ENCODE measurements at regions not wholly inside any gene's neighbourhood (a gene's known extent, or its start where the extent isn't known, plus 50 kb on each side); places are given as distances from the start of the nearest gene placed in this dataset.

DNA sequence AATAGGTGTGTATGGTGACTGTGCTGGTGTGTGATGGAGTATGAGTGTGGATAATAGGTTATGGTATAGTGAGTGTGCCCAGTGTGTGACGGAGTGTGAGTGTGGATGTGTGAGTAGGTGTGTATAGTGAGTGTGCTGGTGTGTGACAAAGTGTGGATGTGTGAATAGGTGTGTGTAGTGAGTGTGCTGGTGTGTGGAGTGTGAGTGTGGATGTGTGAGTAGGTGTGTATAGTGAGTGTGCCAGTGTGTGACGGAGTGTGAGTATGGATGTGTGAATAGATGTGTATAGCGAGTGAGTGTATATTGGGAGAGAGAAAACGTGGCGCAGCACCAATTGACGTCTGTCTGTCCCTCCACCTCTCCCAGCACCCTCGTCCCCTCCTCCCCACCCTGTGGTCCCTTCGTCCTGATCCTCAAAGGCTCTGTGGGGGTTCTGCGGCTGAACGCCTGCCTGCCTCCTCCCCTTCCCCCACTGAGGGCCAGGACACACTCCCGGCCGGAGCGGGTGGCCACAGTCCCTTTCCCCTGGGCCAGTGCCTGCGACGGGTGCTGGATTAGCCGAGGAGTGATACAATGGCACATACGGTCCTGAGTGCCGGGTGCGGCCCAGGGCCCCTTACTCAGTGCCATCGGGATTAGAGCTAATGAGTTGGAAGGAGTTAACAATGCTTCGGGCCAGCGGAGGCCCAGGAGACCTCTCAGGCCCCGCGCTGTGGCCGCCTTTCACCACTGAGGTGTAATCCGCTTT, 160.0 kb downstream of the MRM1 start:
- no peak for DNase-seq

DNA sequence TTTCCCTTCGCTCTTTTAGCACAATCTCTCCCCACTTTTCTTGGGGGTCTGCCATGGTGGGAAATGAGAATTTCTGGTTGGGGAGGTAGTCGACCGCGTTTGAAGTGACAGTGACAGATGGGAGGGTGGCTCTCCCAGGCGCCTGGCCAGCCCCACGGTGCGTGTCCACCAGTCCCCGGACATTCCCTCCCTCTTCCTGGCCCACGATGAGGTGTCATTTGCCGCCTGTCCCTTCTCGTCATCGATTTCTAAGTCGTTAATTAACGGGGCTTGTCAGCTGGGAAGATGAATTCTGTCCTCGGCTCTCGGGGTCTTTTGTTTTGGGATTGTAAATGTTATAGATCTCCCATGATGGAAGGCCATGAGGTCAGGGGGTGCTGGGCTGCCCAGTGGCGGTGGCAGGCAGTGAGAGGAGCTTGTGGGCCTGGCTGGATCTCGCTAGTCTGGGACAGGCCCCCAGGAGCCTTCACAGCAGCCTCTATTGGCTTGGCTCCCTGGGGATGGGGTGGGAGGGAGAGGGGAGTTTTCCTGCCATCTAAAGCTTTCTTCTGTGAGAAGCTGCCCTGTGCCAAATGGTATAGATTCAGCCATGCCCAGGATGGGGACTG, 164.2 kb downstream of the MRM1 start:
- no peak for DNase-seq

DNA sequence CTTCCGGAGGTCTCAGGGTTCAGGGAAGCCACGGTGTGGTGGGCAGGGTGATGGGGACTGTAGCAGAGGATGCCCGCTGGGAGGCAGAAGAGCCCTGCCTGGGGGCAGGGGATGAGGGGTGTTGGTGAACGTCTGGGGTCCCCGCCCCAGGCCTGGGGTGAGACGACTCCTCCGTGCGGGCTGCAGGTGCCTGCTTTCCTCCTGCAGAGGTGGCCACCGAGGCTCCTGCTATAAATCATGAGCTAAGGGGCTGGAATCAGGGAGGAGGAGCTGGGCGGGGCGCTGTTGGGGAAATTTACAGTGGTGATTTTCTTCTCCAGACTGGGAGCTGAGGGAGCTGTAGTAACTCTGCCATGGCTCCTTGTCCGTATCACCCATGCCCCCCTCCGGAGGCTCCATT, 167.0 kb downstream of the MRM1 start:
- no peak for DNase-seq

DNA sequence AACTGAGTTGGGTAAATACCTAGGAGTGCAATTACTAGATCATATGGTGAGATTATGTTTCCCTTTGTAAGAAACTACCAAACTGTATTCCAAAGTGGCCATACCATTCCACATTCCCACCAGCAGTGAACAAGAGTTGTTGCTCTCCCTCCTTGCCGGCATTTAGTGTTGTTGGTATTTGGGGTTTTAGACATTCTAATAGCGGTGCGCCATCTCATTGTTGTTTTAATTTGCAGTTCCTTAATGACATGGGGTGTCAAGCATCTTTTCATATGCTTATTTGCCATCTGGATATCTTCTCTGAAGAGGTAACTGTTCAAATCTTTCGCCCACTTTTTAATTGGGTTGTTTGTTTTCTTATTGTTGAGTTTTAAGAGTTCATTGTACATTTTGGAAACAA, 164.2 kb upstream of the LHX1 start:
- DNase-seq: no peak

DNA sequence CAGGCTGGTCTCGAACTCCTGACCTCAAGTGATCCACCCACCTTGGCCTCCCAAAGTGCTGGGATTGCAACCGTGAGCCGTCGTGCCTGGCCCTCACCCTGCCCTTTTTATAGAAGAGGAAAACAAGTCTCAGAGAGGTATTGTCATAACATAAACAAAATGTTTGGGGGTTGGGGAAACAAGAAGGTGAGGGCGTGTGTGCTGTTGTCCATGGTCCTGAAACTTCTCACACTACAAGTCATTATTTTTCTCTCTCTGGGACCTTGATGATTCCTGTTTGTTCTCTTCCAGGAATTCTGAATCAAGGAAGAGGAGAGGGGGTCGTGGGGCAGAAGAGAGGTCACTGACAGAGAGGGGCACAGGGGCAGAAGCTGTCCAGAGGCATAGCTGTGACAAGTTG, 160.2 kb upstream of the LHX1 start:
- peak; percentile 53 for DNase-seq

DNA sequence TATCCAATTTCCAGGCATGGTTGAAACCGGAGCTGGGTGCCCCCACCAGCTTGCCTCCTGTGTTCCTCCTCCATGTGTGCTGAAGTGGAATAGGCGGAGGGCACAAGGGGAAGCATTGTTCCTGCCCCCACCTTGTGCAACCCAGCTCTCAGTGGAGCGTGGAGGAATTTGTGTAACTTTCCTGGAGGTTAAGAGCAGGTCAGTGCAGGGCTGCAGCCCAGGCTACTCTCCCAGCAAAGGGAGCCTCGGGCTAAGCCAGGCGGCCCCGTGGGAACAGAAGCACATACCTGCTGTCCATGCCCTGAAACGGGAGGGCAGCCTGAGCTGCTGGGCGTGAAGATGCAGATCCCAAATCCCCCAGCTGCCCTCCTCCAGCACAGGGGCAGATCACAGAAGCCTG, 158.8 kb upstream of the LHX1 start:
- DNase-seq: no peak

DNA sequence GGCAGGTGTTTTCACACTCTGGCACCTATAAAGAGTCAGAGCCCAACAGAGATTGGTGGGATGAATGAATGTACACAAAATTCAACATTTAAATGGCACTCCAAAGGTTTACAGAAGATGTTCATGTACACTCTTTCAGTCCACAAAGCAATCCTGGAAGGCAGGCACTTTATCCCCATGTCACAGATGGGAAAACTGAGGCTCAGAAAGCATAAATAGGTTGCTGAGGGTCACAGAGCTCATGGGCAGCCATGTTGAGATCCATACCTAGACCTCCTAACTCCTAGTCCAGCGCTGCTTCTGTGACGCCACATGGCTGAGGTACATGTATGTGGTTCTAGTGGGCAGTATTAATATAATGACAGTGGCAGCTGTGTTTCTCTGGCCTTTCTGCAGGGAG, 157.7 kb upstream of the LHX1 start:
- no peak for DNase-seq

DNA sequence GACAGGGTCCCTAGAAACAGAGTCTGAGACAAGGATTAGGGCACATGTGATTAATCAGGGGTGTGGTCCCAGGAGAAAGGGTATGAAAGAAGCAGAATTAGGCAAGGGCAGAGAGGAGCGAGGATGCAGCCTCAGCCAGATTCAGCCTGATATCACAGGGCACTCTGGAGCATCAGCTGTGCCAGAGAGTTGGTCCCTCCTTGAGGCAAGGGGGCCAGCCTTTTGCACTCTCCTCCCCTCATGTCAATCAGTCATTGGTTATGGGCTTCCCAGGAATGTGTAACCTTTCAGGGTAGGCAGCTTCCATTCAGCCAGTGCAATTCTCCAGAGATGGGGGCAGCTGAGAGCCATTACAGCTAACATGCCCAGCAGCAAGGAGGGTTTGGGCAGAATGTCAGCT, 152.6 kb upstream of the LHX1 start:
- no peak for DNase-seq

DNA sequence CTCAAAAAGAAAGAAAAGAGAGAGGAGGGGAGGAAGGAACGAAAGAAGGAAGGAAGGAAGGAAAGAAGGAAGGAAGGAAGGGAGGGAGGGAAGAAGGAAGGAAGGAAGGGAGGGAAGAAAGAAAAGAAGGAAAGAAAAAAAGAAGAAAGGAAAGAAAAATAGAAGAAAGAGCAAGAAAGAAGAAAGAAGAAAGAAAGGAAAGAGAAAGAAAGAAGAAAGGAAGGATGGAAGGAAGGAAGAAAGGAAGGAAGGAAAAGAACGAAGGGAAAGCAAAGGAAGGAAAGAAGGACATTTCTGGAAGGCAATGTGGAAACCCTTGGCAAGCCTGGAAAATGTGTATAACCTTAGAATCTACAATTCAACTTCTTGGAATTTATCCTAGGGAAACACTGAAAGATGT, 150.4 kb upstream of the LHX1 start:
- no peak for DNase-seq

DNA sequence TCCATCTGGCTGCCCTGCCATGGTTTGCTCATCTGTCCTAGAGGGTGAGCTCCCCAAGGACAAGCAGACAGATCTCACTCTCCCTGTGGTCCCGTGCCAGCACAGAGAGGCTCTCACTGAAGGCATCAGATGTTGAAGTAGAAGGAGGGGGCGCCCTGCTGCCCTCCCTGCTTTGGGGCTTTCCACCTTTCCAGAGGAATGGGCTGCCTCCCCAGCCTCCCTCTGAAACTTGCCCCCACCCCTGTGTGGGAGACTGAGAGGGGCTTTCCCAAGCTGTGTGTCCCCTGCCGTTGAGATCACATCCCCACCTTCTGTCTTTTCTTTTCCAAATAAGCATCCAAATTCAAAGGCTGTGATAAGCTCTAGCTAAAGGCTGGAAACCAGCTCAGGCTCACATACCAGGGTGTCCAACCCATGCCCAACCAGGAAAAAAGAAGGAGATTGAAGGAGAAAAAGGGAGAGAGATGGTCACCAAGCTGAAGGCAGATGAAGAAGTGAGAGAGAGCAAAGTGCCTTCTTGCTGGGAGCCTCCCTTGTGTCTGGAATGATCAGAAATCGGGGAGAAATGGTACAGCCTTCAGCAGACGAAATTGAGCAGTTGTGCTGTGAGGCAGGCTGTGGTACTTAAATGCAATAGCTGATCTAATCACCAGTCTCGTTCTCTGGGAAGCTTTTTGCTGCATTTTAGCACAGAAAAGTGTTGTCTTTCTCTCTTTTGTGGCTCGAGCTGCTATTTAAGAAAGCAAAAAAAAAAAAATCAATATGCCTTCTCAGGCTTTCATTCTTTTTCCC, 145.9 kb upstream of the LHX1 start:
- no peak for DNase-seq

DNA sequence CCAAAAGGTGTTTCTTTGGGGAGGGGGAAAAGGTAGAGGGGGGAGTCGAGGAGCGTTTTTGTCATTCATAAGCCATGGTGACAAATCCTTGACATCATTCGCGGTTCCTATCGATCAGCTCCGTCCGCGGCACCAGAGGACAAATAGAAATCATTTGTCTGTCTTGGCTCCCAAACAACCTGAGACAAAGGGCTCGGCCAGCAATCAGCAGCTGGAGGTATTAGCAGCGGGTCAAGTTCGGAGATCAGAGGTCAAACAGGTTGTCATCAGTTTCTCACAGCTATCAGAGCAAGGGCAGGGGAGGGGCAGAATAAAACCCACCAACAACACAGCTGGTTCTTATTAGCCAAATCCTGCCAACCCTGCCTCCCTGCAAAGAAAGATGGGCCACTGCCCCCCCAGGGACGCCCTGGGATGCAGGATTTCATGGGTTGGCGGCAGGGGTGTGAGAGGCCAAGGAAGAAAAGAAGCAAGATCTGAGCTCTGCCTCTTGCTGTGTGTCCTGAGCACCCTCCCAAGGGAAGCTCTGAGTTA, 145.3 kb upstream of the LHX1 start:
- DNase-seq: no peak

DNA sequence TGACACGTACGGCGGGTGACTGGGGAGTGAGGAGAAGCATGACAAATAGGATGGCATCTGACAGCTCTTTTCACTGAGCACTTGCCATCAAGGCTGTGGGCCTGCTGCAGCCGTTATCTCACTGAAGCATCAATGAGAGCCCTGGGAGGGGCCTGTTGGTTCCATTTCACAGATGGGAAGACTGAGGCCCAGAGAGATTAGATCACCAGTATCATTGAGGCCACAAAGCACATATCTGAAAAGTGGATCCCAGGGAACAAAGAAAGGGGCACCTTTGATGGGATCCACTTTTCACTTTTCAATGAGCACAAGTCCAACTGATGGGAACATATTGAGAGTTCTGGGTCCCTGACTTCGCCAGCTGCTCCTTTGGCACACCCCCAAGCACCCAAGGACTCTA, 144.4 kb upstream of the LHX1 start:
- DNase-seq: no peak

DNA sequence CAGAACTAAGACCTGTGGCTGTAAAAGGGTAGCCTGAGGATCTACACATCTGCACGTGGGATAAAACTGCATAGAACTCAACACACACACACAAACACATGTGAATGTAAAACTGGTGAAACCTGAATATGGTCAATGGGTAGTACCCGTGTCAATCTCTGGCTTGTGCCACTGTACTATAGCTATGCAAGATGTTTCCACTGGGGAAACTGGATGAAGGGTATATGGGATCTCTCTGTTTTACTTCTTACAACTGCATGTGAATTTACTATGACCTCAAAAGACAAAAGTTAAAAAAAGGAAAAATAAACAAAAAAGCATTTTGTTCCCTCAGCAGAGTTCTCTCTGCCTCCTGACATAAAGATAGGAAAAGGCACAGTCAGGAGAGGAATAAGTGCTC, 143.3 kb upstream of the LHX1 start:
- DNase-seq: no peak

DNA sequence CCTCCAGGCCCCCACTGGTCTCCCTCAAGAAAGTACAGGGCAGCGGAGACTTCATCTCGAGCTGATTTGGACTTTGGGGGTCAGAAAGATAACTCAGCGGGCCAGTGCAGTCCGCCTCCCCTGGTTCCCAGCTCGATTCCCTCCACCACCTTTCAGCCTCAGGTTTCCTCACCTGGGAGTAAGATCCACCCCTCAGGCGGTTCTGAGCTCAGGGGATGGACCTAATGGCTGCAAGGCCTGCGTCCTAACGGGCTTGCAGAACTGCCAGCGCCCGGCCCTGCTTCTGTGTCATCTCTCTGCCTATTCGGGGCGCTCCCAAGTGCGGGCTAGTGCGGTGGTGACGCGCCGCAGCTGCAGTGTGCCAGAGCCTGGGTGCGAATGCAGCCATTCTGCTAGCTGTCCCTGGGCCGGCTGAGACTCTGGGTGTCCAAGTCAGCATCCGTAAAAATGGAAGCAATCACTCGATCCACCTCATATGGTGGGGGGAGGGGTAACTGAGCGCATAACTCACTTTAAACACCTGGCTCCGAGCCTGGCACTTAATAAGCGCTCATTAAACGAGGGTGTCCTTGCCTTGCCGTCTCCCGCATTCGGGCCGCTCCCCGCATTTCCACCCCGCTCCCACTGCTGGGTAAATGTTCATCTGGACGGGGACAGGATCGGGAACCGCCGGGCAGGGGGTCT, 129.6 kb upstream of the LHX1 start:
- no peak for DNase-seq

DNA sequence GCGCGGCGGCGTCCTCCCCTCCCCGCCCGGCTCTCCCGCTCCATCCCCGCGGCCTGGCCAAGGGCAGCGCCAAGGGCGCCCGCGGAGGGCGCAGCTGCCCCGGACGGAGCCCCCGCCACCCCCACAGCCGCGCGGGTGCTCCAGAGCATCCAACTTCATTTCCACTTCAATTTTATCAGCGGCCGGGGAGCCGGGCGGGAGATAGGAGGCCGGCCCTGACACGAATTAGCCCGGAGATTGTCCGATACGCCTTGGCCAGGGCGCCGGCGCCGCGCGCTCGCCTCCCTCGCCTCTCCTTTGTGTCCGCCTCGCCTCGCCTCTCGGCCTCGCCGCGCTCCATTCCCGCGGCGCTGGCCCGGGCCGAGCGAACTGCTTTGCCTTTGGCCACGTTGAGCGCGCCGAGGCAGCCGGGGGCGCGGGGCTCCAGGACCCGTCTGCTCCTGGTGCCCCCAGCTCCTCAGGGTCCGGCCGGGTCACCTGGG, 129.1 kb upstream of the LHX1 start:
- peak; percentile 27 for DNase-seq

DNA sequence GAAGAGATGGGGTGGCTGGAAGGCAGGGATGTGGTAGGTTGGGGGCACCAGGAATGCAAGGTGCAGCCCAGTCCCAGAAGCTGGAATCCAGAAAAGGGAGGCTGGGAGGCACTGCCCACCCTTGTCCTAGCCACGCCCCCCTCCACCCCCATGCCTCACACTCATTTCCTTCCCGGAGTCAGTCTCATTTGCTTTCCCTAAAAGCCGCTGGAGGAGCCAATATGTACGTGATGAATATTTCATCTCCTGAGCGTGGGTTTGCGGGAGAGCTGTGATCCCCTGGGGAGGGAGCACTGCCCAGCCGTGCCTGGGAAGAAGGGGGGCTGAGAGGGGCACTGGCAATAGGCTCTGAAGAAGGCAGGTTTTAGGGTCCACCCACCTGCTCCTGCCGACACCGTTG, 124.5 kb upstream of the LHX1 start:
- DNase-seq: no peak

DNA sequence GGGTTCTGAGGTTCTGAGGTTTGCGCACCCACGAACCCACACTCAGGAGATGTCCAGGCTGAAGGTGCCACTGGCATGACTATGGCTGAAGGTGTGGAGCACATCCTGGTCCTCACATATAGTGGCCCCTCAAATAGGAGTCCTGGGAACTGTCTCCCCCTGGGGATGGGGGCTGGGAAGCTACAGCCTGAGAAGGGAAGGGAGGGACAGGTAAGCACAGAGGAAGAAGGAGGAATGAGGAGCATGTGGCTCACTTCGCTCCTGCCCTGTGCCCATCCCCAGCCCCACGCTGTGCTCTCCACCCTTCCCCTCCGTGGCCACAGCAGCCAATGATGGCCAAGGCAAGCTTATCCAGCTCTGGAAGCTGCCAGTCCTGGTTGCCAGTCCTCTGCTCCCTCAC, 123.9 kb upstream of the LHX1 start:
- no peak for DNase-seq

DNA sequence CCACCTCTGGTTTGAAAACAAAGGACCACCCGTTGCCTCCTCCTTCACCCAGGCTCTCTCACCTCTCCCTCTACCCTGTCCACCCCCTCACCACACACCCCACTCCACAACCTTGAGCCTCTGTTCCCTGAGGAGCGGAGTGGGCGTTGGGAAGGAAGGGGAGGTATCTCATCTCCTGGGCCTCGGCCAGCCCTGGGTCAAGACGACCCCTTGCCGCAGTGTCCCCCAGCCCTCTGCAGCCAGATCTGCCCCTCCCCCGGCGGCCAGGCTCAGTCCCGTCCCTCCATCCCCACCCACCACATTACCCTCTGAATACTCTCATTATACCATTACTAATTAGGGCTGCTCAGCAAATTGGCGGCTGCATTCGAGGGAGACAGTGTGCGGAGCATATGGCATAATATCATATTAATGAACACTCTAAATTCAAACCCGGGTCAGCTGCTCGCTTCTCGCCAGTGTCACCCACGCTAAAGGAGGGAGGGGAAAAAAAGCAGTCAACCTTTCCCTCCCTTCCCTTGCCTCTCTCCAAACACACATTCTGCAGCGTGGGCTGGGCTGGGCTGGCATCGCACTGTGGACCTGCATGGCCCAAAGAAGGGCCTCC, 123.2 kb upstream of the LHX1 start:
- DNase-seq: no peak

DNA sequence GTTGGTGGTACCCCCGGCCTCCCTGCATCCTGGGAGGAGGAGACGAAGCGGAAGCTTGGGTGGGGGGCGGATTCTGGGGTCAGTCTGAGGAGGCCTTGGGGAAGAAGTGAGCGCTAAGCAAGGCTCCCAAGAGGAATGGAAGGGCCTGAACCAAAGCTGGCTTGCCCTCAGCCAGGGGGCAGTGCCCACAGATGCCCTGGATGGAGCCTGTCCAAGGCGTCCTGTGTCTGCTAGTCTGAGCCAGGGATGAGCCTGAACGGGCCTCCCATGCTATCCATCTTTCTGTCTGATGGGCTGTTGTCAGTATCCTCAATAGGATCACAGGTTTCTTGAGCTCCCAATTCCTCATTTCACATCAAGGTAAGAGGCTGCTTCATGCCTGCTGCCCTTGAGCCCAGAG, 122.3 kb upstream of the LHX1 start:
- DNase-seq: no peak

DNA sequence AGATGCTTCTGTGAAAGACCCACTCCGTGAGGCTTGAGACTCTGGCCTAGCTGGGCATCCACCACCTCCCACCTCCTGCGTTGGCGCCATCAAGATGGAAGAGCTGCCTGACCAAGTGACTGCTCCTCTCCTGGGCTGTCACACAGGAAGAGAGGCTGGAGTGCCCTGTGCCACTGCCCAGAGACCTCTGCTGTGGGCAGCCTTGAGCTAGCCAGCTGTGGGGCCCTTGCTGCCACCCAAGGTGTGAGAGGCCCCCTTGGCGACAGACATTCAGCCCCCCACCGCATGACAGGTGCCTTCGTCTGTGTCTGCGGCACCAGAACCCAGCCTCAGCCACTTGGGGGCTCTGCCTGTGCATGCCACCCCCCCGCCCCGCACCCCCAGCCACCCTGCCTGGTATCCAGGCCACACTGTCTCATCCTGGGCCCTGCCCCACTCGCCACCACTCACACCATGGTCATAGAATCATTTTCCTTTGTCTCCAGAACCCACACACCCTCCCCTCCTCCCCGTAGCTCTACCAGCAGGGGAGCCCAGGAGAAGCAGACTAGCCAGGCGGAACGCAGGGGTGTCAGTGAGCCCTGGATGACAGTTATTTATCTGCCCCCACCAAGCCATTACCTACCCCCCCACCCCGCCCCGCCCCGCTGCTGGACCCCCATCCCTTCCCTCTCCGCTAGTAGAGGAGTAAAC, 120.9 kb upstream of the LHX1 start:
- DNase-seq: no peak

DNA sequence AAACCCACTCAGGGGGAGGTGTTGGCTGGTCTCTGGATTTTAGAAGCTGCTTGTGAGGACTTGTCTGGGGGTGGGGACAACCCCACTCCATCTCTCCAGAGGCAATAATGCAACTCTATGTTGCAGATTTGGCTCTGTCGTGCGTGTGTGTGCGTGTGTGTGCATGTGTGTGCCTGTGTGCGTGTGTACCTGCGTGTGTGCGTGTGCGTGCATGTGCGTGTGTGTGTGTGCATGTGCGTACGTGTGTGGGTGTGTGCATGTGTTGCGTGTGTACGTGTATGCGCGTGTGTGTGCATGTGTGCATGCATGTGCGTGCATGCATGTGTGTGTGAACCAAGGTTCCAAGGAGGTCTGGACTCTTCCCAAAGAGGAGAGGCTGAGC, 120.4 kb upstream of the LHX1 start:
- DNase-seq: no peak

DNA sequence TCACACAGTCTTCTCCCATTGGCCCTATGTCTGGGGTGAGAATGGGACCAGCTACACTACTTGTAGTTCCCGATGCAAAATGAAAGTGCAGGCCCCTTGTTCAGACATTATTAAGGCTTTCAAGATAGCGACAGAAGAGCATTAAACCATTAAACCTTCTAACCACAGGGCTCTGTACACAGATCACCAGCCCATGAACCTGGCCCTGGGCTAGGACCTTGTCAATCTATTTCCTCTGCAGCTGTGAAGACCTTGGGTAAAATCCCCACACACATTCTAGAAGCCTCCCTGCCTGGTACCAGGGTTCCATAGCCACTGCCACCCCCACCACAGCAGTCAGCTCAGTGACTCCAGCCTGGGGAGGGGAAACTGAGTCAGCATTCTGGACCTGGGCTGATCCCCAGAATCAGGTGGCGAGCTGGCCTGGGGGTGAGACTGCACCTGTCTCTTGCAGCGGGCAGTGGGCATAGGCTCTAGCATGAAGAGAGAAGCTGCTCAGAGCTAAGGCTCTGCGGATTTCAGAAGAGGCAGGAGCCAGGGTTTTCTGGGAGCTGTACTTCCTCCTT, 119.7 kb upstream of the LHX1 start:
- DNase-seq: no peak
